ENCODE measurements at regions not wholly inside any gene's neighbourhood (a gene's known extent, or its start where the extent isn't known, plus 50 kb on each side); places are given as distances from the start of the nearest gene placed in this dataset.

DNA sequence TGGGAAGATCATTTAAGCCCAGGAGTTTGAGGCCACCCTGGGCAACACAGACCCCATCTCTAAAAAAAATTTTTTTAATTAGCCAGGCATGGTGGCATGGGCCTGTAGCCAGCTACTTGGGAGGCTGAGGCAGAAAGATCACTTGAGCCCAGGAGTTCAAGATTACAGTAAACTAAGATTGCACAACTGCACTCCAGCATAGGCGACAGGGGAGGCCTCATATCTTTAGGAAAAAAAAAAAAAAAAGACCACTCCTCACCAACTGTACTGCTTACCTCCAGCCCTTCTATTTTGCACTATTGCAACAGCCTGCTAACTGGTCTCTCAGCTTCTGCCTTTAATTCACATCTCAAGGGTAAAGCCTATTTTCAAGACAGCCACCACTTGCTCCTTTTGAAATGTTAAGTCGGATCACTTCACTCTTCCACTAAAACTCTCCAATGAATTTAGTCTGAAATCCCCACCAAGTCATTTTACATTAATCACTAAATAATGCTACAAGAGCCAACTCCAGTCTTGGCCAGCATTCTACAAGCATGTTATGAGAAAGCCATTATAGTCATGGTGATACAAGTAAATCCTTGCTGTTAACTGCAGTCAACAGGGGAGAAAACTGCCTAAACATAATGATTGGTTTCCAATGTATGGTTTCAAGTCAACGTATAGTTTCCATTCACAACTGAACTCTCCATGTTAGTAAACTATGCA is 106.0 kb downstream of the RPS29 start:
- TF ChIP-seq, protein P1, sequence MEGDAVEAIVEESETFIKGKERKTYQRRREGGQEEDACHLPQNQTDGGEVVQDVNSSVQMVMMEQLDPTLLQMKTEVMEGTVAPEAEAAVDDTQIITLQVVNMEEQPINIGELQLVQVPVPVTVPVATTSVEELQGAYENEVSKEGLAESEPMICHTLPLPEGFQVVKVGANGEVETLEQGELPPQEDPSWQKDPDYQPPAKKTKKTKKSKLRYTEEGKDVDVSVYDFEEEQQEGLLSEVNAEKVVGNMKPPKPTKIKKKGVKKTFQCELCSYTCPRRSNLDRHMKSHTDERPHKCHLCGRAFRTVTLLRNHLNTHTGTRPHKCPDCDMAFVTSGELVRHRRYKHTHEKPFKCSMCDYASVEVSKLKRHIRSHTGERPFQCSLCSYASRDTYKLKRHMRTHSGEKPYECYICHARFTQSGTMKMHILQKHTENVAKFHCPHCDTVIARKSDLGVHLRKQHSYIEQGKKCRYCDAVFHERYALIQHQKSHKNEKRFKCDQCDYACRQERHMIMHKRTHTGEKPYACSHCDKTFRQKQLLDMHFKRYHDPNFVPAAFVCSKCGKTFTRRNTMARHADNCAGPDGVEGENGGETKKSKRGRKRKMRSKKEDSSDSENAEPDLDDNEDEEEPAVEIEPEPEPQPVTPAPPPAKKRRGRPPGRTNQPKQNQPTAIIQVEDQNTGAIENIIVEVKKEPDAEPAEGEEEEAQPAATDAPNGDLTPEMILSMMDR (conservative IDR thresholded peaks at IDR 0.05; ENCODE audit: control insufficient read depth, insufficient read depth, low read depth, low read length): no peak
- no peak overlapping the region for H3K4me3 ChIP-seq (ENCODE audit: control insufficient read depth, low read depth, low read length)
- DNase-seq (ENCODE audit: low read depth): no peak

DNA sequence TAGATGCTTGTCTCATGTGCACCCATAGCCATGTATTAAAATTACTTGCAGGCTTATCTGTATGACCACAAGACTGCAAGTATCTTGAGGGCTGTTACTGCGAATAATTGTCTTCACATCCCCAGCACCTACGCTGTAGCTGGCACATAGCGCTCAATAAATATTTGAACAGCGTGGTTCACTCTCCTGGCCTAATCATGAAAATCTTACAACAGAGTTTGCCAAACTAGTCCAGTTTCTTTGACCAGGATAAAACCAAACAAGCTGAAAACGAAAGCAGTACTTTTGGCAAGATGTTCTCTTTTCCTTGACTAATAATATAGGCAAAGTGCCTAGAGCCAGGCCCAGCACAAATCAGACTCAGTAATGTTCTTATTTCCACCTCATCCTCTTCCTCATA is 106.7 kb downstream of the RPS29 start:
- DNase-seq (ENCODE audit: low read depth): peak; percentile 50
- TF ChIP-seq, protein P1 (conservative IDR thresholded peaks at IDR 0.05; ENCODE audit: control insufficient read depth, insufficient read depth, low read depth, low read length): no peak
- H3K4me3 ChIP-seq (ENCODE audit: control insufficient read depth, low read depth, low read length): no peak overlapping the region

DNA sequence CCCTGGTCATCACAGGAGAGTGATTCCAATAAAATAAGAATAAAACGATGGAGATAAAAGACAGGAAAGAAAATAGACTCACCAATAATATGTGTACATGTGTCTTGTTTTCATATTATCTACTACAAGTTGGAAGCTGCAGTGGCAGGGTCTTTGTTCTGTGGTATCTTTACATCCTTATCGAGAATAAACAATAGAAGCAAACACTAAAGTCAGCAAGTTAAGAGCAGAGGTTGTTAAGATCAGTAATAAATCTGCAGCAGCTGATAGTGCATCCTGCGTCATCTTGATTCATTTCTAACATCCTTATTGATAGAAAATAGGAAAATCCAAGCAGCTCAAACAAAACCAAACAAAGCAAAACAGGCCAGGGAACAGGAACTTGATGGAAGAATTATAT is 107.4 kb downstream of the RPS29 start:
- DNase-seq (ENCODE audit: low read depth): no peak

DNA sequence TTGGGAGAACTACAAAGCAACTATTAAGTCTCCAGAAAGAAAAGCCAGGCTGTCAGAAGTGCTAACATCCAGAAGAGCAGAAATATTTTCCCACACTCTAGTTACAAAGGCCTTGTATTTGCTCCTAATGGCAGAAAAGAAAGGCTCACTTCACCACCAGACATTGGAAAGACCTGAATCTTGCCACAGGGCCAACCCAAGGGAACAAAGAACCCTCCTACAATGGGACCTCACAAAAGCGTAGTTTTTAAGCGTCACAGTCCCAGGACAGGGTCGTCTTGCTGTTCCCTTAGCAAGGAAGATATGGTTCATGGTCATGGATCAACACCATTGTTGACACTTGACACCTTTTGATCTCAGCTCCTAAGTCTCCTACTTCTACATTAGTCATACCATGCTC is 119.1 kb downstream of the RPS29 start:
- no peak for DNase-seq (ENCODE audit: low read depth)
- TF ChIP-seq, protein P1 (conservative IDR thresholded peaks at IDR 0.05; ENCODE audit: control insufficient read depth, insufficient read depth, low read depth, low read length): no peak
- no peak overlapping the region for H3K4me3 ChIP-seq (ENCODE audit: control insufficient read depth, low read depth, low read length)

More for the DNA sequence above, 107.4 kb downstream of the RPS29 start:
- no peak overlapping the region for H3K4me3 ChIP-seq (ENCODE audit: control insufficient read depth, low read depth, low read length)
- TF ChIP-seq, protein P1 (conservative IDR thresholded peaks at IDR 0.05; ENCODE audit: control insufficient read depth, insufficient read depth, low read depth, low read length): no peak

DNA sequence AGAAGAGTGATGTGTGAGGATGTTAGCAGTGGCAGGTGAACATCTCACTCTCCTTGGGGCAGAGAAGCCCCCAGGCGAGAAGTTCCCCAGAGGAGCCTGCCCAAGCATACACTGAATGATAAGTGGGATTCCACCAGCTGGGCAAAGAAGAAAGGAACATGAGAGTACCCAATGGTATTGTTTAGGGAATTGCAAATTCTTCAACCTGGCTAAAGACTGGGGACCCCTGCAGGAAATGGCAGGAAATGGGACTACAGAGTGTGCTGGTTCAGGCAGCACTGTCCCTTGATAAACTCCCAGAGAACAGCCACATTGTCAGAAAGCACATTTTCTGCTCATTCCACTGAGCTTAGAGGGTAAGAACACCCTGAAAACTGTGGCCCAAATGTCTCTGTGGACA is 121.3 kb downstream of the RPS29 start:
- H3K4me3 ChIP-seq (ENCODE audit: control insufficient read depth, low read depth, low read length): no peak overlapping the region
- peak; percentile 3 for DNase-seq (ENCODE audit: low read depth)
- TF ChIP-seq, protein P1 (conservative IDR thresholded peaks at IDR 0.05; ENCODE audit: control insufficient read depth, insufficient read depth, low read depth, low read length): peak; percentile 24

DNA sequence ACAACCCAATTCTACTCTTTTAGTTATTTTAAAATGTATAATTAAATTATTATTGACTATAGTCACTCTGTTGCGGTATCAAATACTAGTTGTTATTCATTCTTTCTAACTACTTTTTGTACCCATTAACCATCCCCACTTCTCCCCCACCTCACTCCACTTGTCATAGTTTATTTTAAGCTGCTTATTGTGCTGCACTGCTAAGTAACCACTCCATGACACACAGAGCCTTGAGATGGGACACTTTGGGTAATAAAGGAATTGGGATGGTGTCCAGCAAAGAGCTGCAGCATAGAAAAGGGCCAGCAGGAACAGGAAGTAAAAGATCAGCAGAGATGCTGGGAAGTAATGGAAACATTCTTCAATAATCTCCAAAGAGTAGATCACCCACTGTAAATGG is 123.0 kb downstream of the RPS29 start:
- DNase-seq (ENCODE audit: low read depth): no peak
- TF ChIP-seq, protein P1 (conservative IDR thresholded peaks at IDR 0.05; ENCODE audit: control insufficient read depth, insufficient read depth, low read depth, low read length): no peak
- no peak overlapping the region for H3K4me3 ChIP-seq (ENCODE audit: control insufficient read depth, low read depth, low read length)
